ENCODE measurements at regions not wholly inside any gene's neighbourhood (a gene's known extent, or its start where the extent isn't known, plus 50 kb on each side); places are given as distances from the start of the nearest gene placed in this dataset.
"Not testable (repeated sequence)": the region's sequence is repeated elsewhere in the genome, so short reads cannot be mapped to it uniquely, and the experiment has no call there.

- H3K4me1 ChIP-seq (ENCODE audit: insufficient read depth, low read length) = no peaks in the 10 kb centered on the region
- no peak overlapping the region for H3K27ac Mint-ChIP-seq
- no peaks in the 10 kb centered on the region for H3K9me3 Mint-ChIP-seq
- POLR2A ChIA-PET (ENCODE audit: partially characterized antibody) = no interaction called here
- peaks cover 0 to 4% of the 10 kb centered on the region in 2 donors for H3K27me3 Mint-ChIP-seq
- H3K4me1 Mint-ChIP-seq = no peaks in the 10 kb centered on the region
- no peaks in the 10 kb centered on the region for H3K27me3 ChIP-seq (ENCODE audit: insufficient read depth, low read length)
- no peak overlapping the region for H3K4me3 ChIP-seq (ENCODE audit: low read length in 2 of 2)
- no peaks in the 10 kb centered on the region for H3K36me3 ChIP-seq (ENCODE audit: insufficient read depth, low read length)
- CTCF ChIA-PET (ENCODE audit: partially characterized antibody) = no interaction called here
- no peaks in the 10 kb centered on the region for H3K9me3 ChIP-seq (ENCODE audit: control insufficient read depth in 1 of 2, low read length in 2 of 2)
- no peaks in the 10 kb centered on the region for H3K36me3 Mint-ChIP-seq
- no peak overlapping the region for H3K27ac ChIP-seq (ENCODE audit: low read depth, low read length)
- DNase-seq = no peak
- H3K4me3 Mint-ChIP-seq = no peak overlapping the region
- intact Hi-C loops (cut with micrococcal nuclease) = no loop called here
Observed at GRCh38 chr12:131287015-131287937, 333.6 kb downstream of the ADGRD1 start.

- Histone ChIP-seq H3K4me3 (ENCODE audit: low read length in 2 of 2) (no peak overlapping the region), H3K36me3 (ENCODE audit: insufficient read depth, low read length) (no peaks in the 10 kb centered on the region), H3K27me3 (ENCODE audit: insufficient read depth, low read length) (no peaks in the 10 kb centered on the region), H3K4me1 (ENCODE audit: insufficient read depth, low read length) (no peaks in the 10 kb centered on the region), H3K9me3 (ENCODE audit: control insufficient read depth in 1 of 2, low read length in 2 of 2) (no peaks in the 10 kb centered on the region), H3K27ac (ENCODE audit: low read depth, low read length) (no peak overlapping the region)
- Mint-ChIP-seq H3K4me1 (no peaks in the 10 kb centered on the region), H3K9me3 (no peaks in the 10 kb centered on the region), H3K36me3 (no peaks in the 10 kb centered on the region), H3K27me3 (peaks cover 0 to 5% of the 10 kb centered on the region in 2 donors), H3K27ac (no peak overlapping the region), H3K4me3 (no peak overlapping the region)
- no peak for DNase-seq
- intact Hi-C loops (cut with micrococcal nuclease) = no loop called here
- CTCF ChIA-PET (ENCODE audit: partially characterized antibody) = no interaction called here
- POLR2A ChIA-PET (ENCODE audit: partially characterized antibody) = no interaction called here
Observed at GRCh38 chr12:131287938-131288764, 334.4 kb downstream of the ADGRD1 start.

- H3K36me3 ChIP-seq (ENCODE audit: insufficient read depth, low read length); H3K27ac ChIP-seq (ENCODE audit: low read depth, low read length); H3K4me1 Mint-ChIP-seq; H3K9me3 ChIP-seq (ENCODE audit: control insufficient read depth in 1 of 2, low read length in 2 of 2); H3K27me3 ChIP-seq (ENCODE audit: insufficient read depth, low read length); H3K27me3 Mint-ChIP-seq; POLR2A ChIA-PET (ENCODE audit: partially characterized antibody); H3K9me3 Mint-ChIP-seq; H3K27ac Mint-ChIP-seq; H3K36me3 Mint-ChIP-seq; DNase-seq; H3K4me1 ChIP-seq (ENCODE audit: insufficient read depth, low read length); CTCF ChIA-PET (ENCODE audit: partially characterized antibody); intact Hi-C loops (cut with micrococcal nuclease); H3K4me3 Mint-ChIP-seq; H3K4me3 ChIP-seq (ENCODE audit: low read length in 2 of 2): not testable (repeated sequence)
Observed at GRCh38 chr12:131288765-131289695, 335.3 kb downstream of the ADGRD1 start.

- H3K4me3 Mint-ChIP-seq; H3K27ac Mint-ChIP-seq; H3K9me3 Mint-ChIP-seq; H3K4me3 ChIP-seq (ENCODE audit: low read length in 2 of 2); H3K27me3 Mint-ChIP-seq; H3K36me3 Mint-ChIP-seq; POLR2A ChIA-PET (ENCODE audit: partially characterized antibody); H3K36me3 ChIP-seq (ENCODE audit: insufficient read depth, low read length); H3K4me1 Mint-ChIP-seq; H3K4me1 ChIP-seq (ENCODE audit: insufficient read depth, low read length); H3K27ac ChIP-seq (ENCODE audit: low read depth, low read length); CTCF ChIA-PET (ENCODE audit: partially characterized antibody); H3K9me3 ChIP-seq (ENCODE audit: control insufficient read depth in 1 of 2, low read length in 2 of 2); H3K27me3 ChIP-seq (ENCODE audit: insufficient read depth, low read length); DNase-seq: not testable (repeated sequence)
- intact Hi-C loops (cut with micrococcal nuclease) = loop anchor here (10.0 kb wide), 1 partner anchor 375 kb away; no protein-coding TSS in a partner anchor
Observed at GRCh38 chr12:131289807-131290206, 336.1 kb downstream of the ADGRD1 start.

- DNase-seq = no peak
- ChIA-PET POLR2A (ENCODE audit: partially characterized antibody) (no interaction called here), CTCF (ENCODE audit: partially characterized antibody) (no interaction called here)
- Mint-ChIP-seq H3K4me1 (no peaks in the 10 kb centered on the region), H3K27me3 (peaks cover 0 to 8% of the 10 kb centered on the region in 2 donors), H3K36me3 (no peaks in the 10 kb centered on the region), H3K9me3 (peaks cover 0 to 2% (median 0%) of the 10 kb centered on the region in 8 donors), H3K27ac (no peak overlapping the region), H3K4me3 (no peak overlapping the region)
- Histone ChIP-seq H3K27ac (ENCODE audit: low read depth, low read length) (no peak overlapping the region), H3K27me3 (ENCODE audit: insufficient read depth, low read length) (no peaks in the 10 kb centered on the region), H3K4me3 (ENCODE audit: low read length in 2 of 2) (no peak overlapping the region), H3K9me3 (ENCODE audit: control insufficient read depth in 1 of 2, low read length in 2 of 2) (no peaks in the 10 kb centered on the region), H3K4me1 (ENCODE audit: insufficient read depth, low read length) (no peaks in the 10 kb centered on the region), H3K36me3 (ENCODE audit: insufficient read depth, low read length) (no peaks in the 10 kb centered on the region)
- intact Hi-C loops (cut with micrococcal nuclease) = loop anchor here (10.0 kb wide), 1 partner anchor 374 kb away; no protein-coding TSS in a partner anchor
Observed at GRCh38 chr12:131290255-131290959, 336.7 kb downstream of the ADGRD1 start.

GRCh38 chr12:131293071-131294015 is 339.6 kb downstream of the ADGRD1 start:
- H3K4me3 ChIP-seq (ENCODE audit: low read length in 2 of 2); H3K9me3 Mint-ChIP-seq; H3K27me3 Mint-ChIP-seq; H3K36me3 ChIP-seq (ENCODE audit: insufficient read depth, low read length); CTCF ChIA-PET (ENCODE audit: partially characterized antibody); H3K27ac ChIP-seq (ENCODE audit: low read depth, low read length); H3K4me3 Mint-ChIP-seq; H3K4me1 ChIP-seq (ENCODE audit: insufficient read depth, low read length); H3K36me3 Mint-ChIP-seq; H3K27me3 ChIP-seq (ENCODE audit: insufficient read depth, low read length); POLR2A ChIA-PET (ENCODE audit: partially characterized antibody); H3K9me3 ChIP-seq (ENCODE audit: control insufficient read depth in 1 of 2, low read length in 2 of 2); DNase-seq; H3K4me1 Mint-ChIP-seq: not testable (repeated sequence)
- peak overlapping the region in 1 of 7 donors; percentile 24 for H3K27ac Mint-ChIP-seq
- intact Hi-C loops (cut with micrococcal nuclease) = loop anchor here (10.0 kb wide), 1 partner anchor 371 kb away; no protein-coding TSS in a partner anchor

Measured in CD4-positive, alpha-beta memory T cell (primary cell).